GM11168 (cell line): ENCODE measurements at regions not wholly inside any gene's neighbourhood (a gene's known extent, or its start where the extent isn't known, plus 50 kb on each side); places are given as distances from the start of the nearest gene placed in this dataset.

ENCODE experiments used
- in situ Hi-C: fragments of 300-500 bp; cut with MboI; formaldehyde crosslinking; loops from one replicate; pipeline ENCODE4 v1.12.0; 2022; ENCODE audit warnings: low sequenced_read_pairs; ENCODE audit not compliant: unreplicated experiment

GRCh38 chr4:180596888-180597483 is 1646.2 kb upstream of the TENM3 start:
- in situ Hi-C loops = no loop called here

DNA sequence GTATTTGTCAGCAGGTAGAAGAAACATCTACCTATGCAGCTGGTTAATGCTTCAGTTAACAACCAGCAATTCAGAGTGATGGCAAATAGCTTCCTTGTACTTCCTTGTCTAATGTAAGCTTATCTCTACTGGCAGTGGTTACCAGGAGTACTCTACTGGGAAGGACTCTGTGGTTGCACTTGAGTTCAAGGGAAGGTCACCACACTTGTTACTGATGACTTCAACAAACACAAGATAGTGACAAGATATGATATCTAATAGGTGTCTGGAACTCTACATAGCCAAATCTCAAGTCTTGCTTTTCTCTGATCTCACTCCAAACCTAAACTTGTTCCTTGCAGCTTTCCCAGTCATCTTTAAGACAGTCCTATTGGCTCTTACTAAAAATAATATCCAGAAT is 1644.9 kb upstream of the TENM3 start:
- in situ Hi-C loops = no loop called here

- in situ Hi-C loops = no loop called here
Observed at GRCh38 chr4:180603791-180604190, 1639.4 kb upstream of the TENM3 start.

GRCh38 chr4:180610324-180610723 is 1632.9 kb upstream of the TENM3 start:
- in situ Hi-C loops = no loop called here

- in situ Hi-C loops = no loop called here
Observed at GRCh38 chr4:180615746-180616145, 1627.5 kb upstream of the TENM3 start.

GRCh38 chr4:180617196-180617595 is 1626.0 kb upstream of the TENM3 start:
- in situ Hi-C loops = no loop called here

DNA sequence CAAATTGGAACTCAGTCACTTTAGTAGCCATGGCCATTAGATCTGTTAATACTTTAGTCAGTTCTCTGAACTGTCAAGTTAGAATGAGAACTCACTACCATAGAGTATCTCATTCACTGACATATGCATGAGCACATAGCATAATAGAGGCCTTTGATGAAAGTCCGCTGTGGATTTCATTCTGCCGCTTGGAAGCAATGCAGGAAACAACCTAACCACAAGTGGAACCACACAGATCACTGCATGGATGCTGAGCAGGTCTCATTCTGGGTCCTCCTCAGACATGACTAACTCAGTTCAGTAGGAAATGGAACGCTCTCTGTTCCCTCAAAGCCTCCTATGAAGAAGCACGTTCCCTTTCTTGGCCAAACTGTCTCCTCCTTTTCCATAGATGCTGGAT is 1624.8 kb upstream of the TENM3 start:
- in situ Hi-C loops = no loop called here

- in situ Hi-C loops = no loop called here
Observed at GRCh38 chr4:180619440-180619839, 1623.8 kb upstream of the TENM3 start.

DNA sequence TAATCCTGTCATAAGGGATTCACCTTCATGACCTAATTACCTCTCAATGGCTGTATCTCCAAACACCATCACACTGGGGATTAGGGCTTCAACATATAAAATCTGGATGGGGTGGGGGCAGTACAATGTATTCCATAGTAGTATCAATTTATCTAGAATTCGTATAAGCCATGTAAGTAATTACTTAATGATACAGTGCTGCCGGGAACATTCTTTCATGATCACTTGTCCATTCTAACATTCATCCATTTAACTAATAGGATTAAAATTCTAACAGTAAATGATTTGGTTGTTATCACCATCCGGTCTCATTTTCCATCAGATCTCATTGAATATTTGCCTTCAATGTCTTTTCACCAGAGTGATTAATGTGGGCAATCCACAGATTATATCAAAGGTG is 1620.9 kb upstream of the TENM3 start:
- in situ Hi-C loops = no loop called here

GRCh38 chr4:180625653-180626052 is 1617.5 kb upstream of the TENM3 start:
- in situ Hi-C loops = no loop called here

GRCh38 chr4:180630012-180630665 is 1613.1 kb upstream of the TENM3 start:
- in situ Hi-C loops = no loop called here

GRCh38 chr4:180634306-180634705 is 1608.9 kb upstream of the TENM3 start:
- in situ Hi-C loops = no loop called here

DNA sequence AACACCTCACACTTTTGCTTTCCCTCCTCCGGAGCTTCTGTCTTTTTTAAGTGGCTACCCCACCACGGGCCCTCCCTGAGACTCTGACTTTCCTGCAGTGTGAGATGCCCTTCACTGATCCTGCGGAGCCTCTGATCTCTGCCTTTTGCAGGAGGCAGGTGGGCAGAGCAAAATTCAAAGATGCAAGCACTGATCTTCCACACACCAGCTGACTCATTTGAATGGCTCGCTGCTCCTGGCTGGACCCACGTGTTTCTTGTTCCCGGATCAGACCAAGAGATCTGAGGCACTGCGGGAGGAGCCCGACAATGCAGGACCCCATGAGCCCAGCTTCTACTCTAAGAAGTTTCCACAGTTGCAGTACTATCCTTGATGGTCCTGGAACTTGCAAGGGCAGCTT is 1607.9 kb upstream of the TENM3 start:
- in situ Hi-C loops = no loop called here

DNA sequence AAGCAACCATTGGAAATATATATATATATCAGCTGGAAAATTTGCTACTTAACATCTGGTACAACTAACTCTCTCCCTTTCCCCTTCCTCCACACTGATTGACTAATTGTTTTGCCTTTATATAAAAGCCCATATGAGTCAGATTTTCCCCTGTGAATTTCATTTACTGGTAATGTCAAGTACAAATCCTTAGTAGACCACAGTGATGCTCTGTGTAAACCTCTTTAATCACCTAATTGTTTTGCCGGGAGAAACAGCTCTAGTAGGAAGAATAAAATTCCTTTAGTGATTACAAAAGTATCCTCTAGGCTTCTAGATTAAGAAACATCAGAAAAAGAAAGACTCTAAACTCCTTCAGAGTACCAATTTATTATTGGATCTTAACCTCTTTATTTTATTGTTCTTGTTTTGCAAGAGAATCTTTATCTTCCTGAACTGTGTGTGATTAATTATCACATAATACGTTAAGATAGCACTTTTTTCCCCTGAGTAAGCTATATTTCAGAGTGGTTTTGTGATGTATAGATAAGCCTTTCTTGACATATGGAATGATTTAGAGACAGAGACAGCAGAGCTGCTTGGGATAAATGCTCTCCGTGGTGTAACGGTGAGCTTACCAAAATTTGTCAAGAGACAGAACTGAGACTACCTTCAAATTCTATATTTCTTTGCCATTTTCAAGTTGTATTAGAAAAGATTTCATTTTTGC is 1606.4 kb upstream of the TENM3 start:
- in situ Hi-C loops = no loop called here

- in situ Hi-C loops = no loop called here
Observed at GRCh38 chr4:180637616-180638015, 1605.6 kb upstream of the TENM3 start.

- in situ Hi-C loops = no loop called here
Observed at GRCh38 chr4:180640193-180640592, 1603.0 kb upstream of the TENM3 start.

DNA sequence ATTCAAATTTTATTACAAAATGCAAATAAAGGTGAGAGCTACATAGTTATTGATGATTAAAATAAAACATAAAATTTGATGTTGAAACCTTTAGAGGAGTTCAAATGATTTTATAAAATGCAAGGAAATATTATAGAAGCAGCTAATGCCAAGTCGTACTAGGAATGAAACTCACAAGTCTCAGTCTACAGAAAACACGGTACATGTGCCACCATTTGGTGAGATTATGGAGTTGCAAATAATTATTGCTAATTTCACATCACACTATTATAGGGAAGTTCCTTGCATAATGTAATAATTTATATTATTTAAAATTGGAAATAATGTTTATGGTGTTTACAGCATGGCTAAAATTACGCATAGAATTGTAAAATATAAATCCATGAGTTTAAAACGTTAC is 1601.7 kb upstream of the TENM3 start:
- in situ Hi-C loops = no loop called here

DNA sequence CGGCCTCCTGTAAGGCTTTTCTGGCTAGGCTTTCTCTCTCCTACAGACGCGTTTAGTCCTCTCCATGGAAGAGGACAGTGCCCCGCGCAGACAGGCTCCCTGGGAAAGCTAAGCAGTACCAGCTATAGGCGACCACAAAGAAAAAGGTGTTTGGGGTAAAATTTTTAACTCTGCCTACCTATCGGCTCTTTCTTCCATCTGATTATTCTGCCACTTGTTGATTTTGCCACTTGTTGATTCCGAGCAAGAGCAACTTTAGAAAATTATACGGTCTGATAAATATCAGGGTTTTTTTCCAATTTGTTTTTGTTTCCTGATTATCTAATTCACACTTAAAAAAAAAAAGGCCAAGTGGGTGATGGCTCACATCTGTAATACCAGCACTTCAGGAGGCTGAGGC is 1600.5 kb upstream of the TENM3 start:
- in situ Hi-C loops = no loop called here

DNA sequence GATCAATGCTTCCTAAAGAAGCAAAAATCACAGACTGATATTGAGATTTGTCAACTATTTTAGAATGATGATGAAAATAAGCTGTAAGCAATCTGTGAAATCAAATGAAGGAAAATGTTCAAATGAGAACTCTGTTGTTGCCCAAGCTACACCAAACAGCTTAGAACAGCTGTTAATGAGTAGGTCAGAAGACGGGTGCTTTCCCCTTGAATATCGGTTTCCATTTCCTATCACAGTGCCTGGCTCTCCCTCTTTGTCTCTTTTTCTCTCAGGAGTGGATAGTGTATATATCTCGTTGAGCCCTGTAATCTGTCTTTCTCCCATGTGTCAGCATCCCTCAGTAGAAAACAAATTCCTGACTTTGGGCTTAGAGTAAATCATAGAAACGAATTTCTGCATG is 1592.9 kb upstream of the TENM3 start:
- in situ Hi-C loops = no loop called here

- in situ Hi-C loops = no loop called here
Observed at GRCh38 chr4:180652533-180652932, 1590.7 kb upstream of the TENM3 start.

DNA sequence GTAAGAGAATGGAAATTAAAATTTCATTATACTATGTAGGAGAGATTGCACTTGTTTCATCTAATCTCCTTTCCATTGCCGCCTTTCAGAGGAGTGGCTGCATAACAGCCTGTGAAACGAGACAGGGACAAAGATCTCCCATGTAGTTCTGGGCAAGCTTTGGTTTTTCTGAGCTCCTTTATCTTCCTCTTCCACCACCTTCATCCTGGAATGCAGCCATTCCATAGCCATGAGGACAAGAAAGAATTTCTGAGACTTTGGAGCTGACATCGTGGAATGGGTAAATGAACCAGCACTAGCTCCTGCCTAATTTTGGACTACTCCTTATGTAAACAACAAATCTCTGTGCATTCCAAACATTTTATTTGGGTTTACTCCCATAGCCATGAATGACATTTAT is 1587.3 kb upstream of the TENM3 start:
- in situ Hi-C loops = no loop called here

DNA sequence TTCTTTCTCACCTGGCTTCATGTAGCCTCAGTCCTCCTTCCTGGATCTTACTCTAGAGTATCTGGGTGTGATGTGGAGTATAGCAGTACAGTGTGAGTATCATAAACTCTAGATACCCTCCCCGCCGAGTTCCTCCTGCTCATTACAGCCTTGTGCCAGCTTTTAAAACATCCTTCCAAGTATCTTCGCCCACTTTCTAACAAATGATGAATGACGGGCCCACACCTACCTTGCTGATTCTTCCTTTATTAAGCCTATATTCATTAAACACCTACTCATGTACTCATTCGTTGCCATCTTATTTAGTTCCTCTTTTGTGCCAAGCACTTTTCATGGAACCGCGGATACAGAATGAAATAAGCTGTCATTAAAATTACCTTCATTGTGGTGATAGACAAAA is 1585.3 kb upstream of the TENM3 start:
- in situ Hi-C loops = no loop called here
